ENCODE measurements at regions not wholly inside any gene's neighbourhood (a gene's known extent, or its start where the extent isn't known, plus 50 kb on each side); places are given as distances from the start of the nearest gene placed in this dataset.
"Not testable (repeated sequence)": the region's sequence is repeated elsewhere in the genome, so short reads cannot be mapped to it uniquely, and the experiment has no call there.

DNA sequence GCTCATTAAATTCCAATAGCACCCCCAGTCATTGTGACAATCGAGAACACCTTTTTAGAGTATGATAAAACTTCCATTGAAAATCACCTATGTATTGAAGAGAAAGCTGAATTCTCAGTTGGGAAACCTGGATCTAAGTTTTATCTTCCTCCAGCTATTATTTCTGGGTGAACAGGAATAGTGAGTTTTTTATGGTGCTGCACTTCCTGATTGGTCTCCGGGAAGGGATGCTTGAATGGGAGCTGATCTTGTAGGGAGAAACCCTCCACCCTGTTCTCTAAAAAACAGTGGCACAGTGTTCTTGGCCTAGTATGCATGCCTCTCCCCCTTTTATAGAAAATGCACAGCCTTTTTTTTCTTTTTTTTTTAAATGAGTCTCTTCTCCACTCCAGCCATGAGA lies 112.2 kb downstream of the ACTBL2 start:
- no peak for DNase-seq
- Mint-ChIP-seq H3K27me3 (peaks cover 12% of the 10 kb centered on the region), H3K27ac (no peak overlapping the region), H3K4me1 (no peaks in the 10 kb centered on the region), H3K9me3 (no peaks in the 10 kb centered on the region), H3K36me3 (ENCODE audit: low read depth) (no peaks in the 10 kb centered on the region), H3K4me3 (no peak overlapping the region)
- CTCF ChIA-PET: no interaction called here
- POLR2A ChIA-PET: no interaction called here

DNA sequence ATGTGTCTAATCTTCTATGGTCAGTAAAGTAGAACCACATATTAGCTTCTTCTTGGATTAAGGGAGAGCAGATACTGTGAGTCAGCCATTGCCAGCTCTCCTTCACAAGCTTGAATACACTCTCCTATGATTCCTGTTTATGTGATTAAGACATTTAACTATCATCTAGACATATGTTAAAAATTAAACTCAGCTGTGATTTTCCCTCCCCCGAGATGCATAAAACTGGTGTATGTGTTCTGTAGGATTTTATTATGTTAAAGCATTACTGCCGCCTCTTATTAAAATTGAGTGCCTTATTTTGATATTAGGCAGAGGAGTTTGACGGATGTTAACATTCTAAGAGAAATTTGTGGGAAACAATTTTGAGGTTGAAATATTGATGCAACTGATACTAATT lies 114.6 kb downstream of the ACTBL2 start:
- Mint-ChIP-seq H3K36me3 (ENCODE audit: low read depth) (no peaks in the 10 kb centered on the region), H3K9me3 (no peaks in the 10 kb centered on the region), H3K27me3 (peaks cover 11% of the 10 kb centered on the region), H3K4me1 (no peaks in the 10 kb centered on the region), H3K4me3 (no peak overlapping the region), H3K27ac (no peak overlapping the region)
- CTCF ChIA-PET: no interaction called here
- POLR2A ChIA-PET: no interaction called here
- DNase-seq: no peak

DNA sequence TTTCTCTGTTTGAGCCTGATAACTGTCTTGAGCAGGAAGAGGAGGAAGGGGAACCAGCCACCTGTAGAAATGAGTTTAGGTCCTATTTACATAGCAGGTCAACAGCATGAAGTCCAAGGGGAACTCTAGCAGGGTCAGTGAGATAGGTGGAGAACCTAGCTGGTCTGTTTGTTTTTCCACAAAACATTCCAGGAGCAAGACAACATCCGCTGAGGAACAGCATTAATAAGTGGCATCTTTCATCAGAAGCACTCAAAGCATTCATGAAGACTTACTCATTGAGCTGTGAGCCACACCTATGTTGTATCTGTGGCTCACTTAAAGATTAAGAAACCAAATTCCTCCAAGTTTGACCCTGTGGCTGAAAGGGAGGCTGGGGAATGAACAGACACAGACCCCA lies 115.9 kb downstream of the ACTBL2 start:
- H3K27me3 Mint-ChIP-seq: peaks cover 6% of the 10 kb centered on the region
- ChIA-PET POLR2A (no interaction called here), CTCF (no interaction called here)
- DNase-seq: no peak
- no peaks in the 10 kb centered on the region for H3K9me3 Mint-ChIP-seq
- H3K27ac Mint-ChIP-seq: no peak overlapping the region
- no peaks in the 10 kb centered on the region for H3K4me1 Mint-ChIP-seq
- H3K36me3 Mint-ChIP-seq (ENCODE audit: low read depth): no peaks in the 10 kb centered on the region
- H3K4me3 Mint-ChIP-seq: no peak overlapping the region

DNA sequence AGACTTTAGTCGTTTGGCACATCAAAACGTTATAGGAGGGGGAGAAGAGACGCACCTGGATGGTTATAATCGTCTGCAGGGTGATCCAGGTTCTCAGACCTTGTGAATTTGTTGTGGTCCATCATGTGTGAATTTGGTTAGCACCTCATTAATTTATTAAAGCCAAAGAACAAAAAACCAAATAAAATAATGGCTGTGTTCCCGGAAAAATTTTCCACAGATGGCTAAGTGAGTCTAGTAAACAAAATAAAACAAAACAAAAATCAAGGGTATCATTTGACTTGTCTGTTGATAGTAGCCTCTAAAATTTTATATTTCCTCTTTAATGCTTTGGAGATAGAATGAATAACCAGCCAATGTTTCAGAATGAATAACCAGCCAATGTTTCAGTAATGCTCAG lies 119.7 kb downstream of the ACTBL2 start:
- POLR2A ChIA-PET: no interaction called here
- DNase-seq: no peak
- peaks cover 6% of the 10 kb centered on the region for H3K27me3 Mint-ChIP-seq
- no peaks in the 10 kb centered on the region for H3K36me3 Mint-ChIP-seq (ENCODE audit: low read depth)
- no peak overlapping the region for H3K4me3 Mint-ChIP-seq
- CTCF ChIA-PET: no interaction called here
- no peak overlapping the region for H3K27ac Mint-ChIP-seq
- H3K4me1 Mint-ChIP-seq: no peaks in the 10 kb centered on the region
- H3K9me3 Mint-ChIP-seq: no peaks in the 10 kb centered on the region

DNA sequence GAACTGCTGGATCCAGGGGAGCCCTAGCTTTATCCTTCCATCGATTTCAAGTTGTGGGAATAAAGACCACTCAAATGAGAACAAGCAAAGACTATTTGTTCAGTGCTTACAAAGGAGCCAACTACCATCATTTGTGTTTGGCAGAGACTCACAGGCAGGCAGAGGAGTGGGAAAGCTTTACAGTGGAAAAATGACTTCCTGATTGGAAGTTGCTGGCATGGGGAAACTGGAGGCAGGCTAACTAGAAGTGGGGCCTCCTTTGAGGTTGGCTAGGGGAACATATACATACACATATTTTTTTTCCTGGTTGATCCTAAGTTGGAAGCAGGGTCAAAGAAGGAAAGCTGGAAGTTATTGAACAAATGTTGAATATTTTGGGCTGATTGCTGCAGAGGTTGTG lies 121.7 kb downstream of the ACTBL2 start:
- H3K9me3 Mint-ChIP-seq: no peaks in the 10 kb centered on the region
- H3K27me3 Mint-ChIP-seq: peaks cover 6% of the 10 kb centered on the region
- H3K4me1 Mint-ChIP-seq: no peaks in the 10 kb centered on the region
- H3K27ac Mint-ChIP-seq: no peak overlapping the region
- ChIA-PET CTCF (no interaction called here), POLR2A (no interaction called here)
- H3K36me3 Mint-ChIP-seq (ENCODE audit: low read depth): no peaks in the 10 kb centered on the region
- H3K4me3 Mint-ChIP-seq: no peak overlapping the region
- DNase-seq: no peak

DNA sequence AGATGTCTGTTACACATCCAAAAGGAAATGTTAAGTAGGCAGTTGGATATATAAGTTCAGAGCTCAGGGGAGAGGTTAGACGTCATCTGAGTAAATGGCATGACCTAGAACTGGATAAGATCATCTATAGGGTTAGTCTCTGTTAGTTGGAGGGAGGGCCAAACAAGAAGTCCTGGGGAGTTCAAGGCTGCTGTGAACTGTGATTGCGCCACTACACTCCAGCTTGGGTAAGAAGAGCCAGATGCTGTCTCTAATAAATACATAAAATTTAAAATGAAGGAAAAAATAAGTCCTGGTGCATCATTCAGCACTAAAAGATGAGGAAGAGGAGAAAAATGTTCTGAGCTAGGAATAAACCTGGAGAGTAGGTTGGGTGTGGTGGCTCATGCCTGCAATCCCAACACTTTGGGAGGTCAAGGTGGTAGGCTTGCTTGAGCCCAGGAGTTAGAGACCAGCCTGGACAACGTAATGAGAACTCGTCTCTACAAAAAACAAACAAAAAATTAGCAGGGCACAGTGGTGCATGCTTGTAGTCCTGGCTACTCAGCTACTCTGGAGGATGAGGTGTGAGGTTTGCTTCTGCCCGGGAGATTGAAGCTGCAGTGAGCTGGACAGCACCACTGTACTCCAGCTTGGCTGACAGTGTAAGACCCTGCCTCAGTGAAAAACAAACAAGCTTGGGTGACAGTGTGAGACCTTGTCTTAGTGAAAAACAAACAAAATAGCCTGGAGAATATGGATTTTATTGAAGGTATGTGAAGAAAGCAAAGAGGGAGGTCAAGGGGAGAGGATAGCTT lies 123.6 kb downstream of the ACTBL2 start:
- Mint-ChIP-seq H3K9me3 (no peaks in the 10 kb centered on the region), H3K4me1 (no peaks in the 10 kb centered on the region), H3K36me3 (ENCODE audit: low read depth) (no peaks in the 10 kb centered on the region), H3K27me3 (peaks cover 4% of the 10 kb centered on the region), H3K4me3 (no peak overlapping the region), H3K27ac (no peak overlapping the region)
- CTCF ChIA-PET: interaction anchor here (0.6 to 1.4 kb wide), 2 partner anchors 60 to 410 kb away, joined by 3 to 4 read pairs; no protein-coding TSS in a partner anchor
- no peak for DNase-seq
- POLR2A ChIA-PET: no interaction called here

DNA sequence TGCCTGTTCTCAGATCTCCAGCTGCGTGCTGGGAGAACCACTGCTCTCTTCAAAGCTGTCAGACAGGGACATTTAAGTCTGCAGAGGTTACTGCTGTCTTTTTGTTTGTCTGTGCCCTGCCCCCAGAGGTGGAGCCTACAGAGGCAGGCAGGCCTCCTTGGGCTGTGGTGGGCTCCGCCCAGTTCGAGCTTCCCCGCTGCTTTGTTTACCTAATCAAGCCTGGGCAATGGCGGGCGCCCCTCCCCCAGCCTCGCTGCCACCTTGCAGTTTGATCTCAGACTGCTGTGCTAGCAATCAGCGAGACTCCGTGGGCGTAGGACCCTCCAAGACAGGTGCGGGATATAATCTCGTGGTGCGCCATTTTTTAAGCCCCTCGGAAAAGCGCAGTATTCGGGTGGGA lies 125.8 kb downstream of the ACTBL2 start:
- CTCF ChIA-PET; H3K4me3 Mint-ChIP-seq; H3K27me3 Mint-ChIP-seq; POLR2A ChIA-PET; H3K4me1 Mint-ChIP-seq; H3K27ac Mint-ChIP-seq; DNase-seq; H3K9me3 Mint-ChIP-seq; H3K36me3 Mint-ChIP-seq (ENCODE audit: low read depth): not testable (repeated sequence)

DNA sequence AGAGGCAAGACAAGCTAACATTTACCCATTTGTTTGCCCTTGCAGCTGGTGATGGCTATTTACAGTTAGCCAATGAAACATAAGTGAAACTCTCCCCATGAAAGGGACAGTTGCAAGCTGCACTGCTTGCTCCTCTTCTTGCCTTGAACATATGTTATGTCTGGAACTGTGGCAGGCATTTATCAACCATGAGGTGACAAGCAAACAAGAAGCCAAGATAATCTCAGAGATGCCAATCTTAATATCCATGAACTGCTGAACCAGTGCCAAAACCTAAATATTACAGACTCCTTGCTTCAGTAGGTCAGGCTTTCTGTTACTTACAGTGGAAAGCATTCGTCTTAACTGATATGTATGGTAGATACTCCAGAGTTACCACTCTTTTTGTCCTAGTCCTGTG lies 133.4 kb downstream of the ACTBL2 start:
- Mint-ChIP-seq H3K27me3 (peaks cover 4% of the 10 kb centered on the region), H3K4me3 (no peak overlapping the region), H3K4me1 (no peaks in the 10 kb centered on the region), H3K36me3 (ENCODE audit: low read depth) (no peaks in the 10 kb centered on the region), H3K9me3 (no peaks in the 10 kb centered on the region), H3K27ac (no peak overlapping the region)
- POLR2A ChIA-PET: no interaction called here
- DNase-seq: no peak
- CTCF ChIA-PET: no interaction called here

DNA sequence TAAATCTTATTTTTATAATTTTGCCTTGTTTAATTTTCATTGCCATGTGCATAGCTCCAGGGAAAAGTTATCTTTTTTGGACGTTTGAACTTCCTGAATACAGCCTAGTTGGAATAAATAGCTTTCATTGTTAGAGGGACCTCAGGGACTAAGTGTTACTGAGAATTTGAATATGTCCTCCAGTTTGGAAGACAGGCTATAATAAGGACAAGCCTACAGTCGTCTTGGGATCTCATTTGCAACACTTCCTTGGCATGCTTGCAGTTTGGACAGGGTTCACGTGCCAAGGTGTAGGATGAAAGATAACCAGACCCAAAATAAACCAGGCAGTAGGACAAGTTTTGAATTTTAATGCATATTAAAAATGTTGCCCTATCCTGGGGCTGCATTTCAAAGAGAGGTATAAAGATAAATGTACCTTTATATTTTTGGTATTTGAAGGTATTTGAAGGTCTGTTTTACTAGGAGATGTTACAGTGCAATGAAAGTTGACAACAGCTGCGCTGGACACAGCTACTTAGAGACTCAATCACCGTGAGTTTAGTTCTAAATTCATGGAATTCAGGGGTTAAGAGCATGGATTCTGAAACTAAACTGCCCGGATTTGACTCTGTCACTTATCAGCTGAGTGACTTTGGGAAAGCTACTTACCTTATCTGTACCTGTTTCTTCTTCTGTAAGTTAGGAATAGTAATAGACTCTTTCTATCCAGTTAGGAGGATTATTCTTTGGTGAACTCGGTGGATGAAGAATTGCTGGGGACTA lies 134.1 kb downstream of the ACTBL2 start:
- Mint-ChIP-seq H3K9me3 (no peaks in the 10 kb centered on the region), H3K27me3 (peaks cover 4% of the 10 kb centered on the region), H3K4me1 (no peaks in the 10 kb centered on the region), H3K27ac (no peak overlapping the region), H3K4me3 (no peak overlapping the region), H3K36me3 (ENCODE audit: low read depth) (no peaks in the 10 kb centered on the region)
- POLR2A ChIA-PET: no interaction called here
- CTCF ChIA-PET: no interaction called here
- DNase-seq: no peak

DNA sequence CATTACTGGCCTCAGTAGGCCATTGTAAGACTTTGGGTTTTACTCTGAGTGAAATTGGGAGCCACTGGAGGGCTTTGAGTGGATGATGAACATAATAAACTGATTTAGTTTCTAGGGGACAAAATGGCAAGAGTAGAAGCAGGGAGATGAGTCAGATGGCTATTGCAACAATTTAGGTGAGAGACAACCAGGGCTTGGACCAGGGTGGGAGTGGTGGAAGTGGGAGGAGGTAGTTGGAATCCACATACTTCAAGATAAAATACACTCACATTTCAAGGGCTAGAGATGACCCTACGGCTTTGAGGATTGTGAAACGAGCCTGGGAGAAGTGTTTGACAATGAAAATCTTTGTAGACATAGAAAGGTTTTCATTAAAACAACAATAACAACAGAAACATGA lies 136.3 kb downstream of the ACTBL2 start:
- Mint-ChIP-seq H3K9me3 (no peaks in the 10 kb centered on the region), H3K4me3 (no peak overlapping the region), H3K27me3 (peaks cover 4% of the 10 kb centered on the region), H3K27ac (no peak overlapping the region), H3K4me1 (no peaks in the 10 kb centered on the region), H3K36me3 (ENCODE audit: low read depth) (no peaks in the 10 kb centered on the region)
- no peak for DNase-seq
- ChIA-PET POLR2A (no interaction called here), CTCF (no interaction called here)

DNA sequence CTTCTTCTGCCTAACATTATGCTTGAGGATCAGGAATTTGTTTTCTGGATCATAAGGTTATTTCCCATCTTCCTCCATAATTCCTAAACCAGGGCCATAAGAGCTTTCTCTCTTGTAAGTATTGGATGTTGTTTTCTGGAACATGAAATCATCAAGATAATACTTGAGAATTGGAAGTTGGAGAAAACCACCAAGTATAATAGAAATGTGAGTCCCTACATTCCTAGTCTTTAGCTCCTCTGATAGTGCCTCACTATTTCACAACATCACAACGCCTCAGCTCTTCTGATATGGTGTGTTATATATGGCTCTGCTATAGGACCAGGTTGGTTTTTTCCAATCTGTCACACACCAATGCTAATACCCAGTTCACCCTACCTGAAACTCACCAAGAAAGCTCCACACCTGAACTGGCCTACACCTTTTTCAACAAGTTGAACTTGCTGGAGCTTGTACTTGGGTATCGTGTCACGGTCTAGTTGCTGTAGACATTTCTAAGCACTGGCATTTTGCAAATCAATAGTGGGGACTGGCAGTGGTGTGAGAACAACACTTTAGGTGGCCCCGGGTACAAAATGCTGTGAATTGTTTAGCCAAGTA lies 141.1 kb downstream of the ACTBL2 start:
- Mint-ChIP-seq H3K27me3 (peaks cover 2% of the 10 kb centered on the region), H3K4me1 (no peaks in the 10 kb centered on the region), H3K4me3 (no peak overlapping the region), H3K9me3 (no peaks in the 10 kb centered on the region), H3K27ac (no peak overlapping the region), H3K36me3 (ENCODE audit: low read depth) (no peaks in the 10 kb centered on the region)
- DNase-seq: no peak
- POLR2A ChIA-PET: no interaction called here
- CTCF ChIA-PET: interaction anchor here (1.3 kb wide), 1 partner anchor 158 kb away, joined by 3 read pairs; no protein-coding TSS in a partner anchor

DNA sequence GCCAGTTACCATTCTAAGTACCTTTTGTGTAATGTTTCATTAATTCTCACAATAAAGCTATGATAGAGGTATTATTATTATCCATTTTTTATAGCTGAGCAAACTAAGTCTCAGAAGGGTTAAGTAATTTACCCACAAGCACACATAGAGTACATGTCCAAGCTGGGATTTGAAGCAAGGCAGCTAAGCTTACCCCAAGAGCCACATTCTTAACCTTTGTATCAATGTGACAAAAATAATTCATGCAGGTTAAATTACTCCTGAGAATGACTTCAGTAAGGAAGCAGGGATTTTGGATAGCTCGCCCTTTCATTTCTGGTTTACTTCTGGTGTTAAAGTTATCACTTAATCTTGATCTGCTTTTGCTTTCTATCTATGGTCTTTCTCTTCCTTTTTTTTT lies 141.9 kb downstream of the ACTBL2 start:
- no peak for DNase-seq

DNA sequence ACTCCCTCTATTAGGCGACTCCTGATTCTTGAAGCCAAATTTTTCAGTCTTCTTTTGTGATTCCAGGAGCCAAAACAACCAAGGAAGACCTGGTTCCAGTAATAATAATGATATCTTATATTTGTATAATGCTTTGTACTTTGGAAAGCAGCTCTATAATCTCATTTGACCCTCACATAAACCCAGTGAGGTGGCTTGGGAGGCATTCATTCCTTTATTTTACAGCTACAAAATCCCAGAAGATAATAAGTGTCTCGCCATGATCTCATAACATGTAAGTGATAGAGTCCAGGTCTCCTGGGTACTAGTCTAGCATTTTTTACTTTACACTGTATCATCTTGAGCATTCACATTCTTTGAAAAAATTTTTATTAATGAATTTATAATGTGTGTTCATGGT lies 143.1 kb downstream of the ACTBL2 start:
- Mint-ChIP-seq H3K4me3 (no peak overlapping the region), H3K27ac (no peak overlapping the region), H3K9me3 (no peaks in the 10 kb centered on the region), H3K36me3 (ENCODE audit: low read depth) (no peaks in the 10 kb centered on the region), H3K27me3 (no peaks in the 10 kb centered on the region), H3K4me1 (no peaks in the 10 kb centered on the region)
- POLR2A ChIA-PET: no interaction called here
- CTCF ChIA-PET: interaction anchor here (0.6 to 1.2 kb wide), 4 partner anchors 9 to 1124 kb away, joined by 3 to 4 read pairs (median 4); no protein-coding TSS in a partner anchor
- DNase-seq: no peak

More for the DNA sequence above, 141.9 kb downstream of the ACTBL2 start:
- H3K36me3 Mint-ChIP-seq (ENCODE audit: low read depth): no peaks in the 10 kb centered on the region
- no peaks in the 10 kb centered on the region for H3K9me3 Mint-ChIP-seq
- H3K4me3 Mint-ChIP-seq: no peak overlapping the region
- H3K4me1 Mint-ChIP-seq: no peaks in the 10 kb centered on the region
- H3K27ac Mint-ChIP-seq: no peak overlapping the region
- POLR2A ChIA-PET: no interaction called here
- no peaks in the 10 kb centered on the region for H3K27me3 Mint-ChIP-seq
- CTCF ChIA-PET: interaction anchor here (1.3 kb wide), 1 partner anchor 159 kb away, joined by 3 read pairs; no protein-coding TSS in a partner anchor
